Astrocyte (in vitro differentiated cells and primary cell): ENCODE measurements at regions not wholly inside any gene's neighbourhood (a gene's known extent, or its start where the extent isn't known, plus 50 kb on each side); places are given as distances from the start of the nearest gene placed in this dataset.

Source experiments
- EZH2 ChIP-seq: IDR thresholded peaks from 2 replicates; pipeline ENCODE4 v1.6.1; 2012; ENCODE audit warnings: mild to moderate bottlenecking, low read length, inconsistent platforms; ENCODE audit not compliant: insufficient read depth
- TF ChIP-seq, protein P1 (sequence below): IDR thresholded peaks from 2 replicates; pipeline ENCODE4 v1.5.1; 2011; ENCODE audit warnings: low read depth, mild to moderate bottlenecking, inconsistent platforms, low read length, moderate library complexity; ENCODE audit not compliant: insufficient read depth

DNA sequence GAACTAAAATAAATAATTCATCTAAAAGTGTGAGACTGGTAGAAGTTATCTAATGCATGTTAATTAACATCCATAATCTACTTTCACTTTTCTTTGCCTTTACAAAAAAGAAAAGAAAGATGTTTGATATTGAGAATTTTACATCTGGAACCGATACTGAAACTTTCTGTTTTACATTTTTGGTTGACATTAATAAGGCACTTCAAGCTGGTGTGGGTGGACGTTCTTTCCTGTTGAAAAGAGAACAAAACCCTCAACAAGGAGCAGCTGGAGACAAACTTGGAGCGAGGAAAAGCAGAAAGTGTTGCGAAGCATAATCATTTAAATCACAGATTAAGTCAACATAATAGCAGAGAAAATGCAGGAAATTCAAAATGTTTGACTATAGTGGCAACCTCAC lies 575.2 kb upstream of the ADGRB3 start:
- TF ChIP-seq, protein P1, sequence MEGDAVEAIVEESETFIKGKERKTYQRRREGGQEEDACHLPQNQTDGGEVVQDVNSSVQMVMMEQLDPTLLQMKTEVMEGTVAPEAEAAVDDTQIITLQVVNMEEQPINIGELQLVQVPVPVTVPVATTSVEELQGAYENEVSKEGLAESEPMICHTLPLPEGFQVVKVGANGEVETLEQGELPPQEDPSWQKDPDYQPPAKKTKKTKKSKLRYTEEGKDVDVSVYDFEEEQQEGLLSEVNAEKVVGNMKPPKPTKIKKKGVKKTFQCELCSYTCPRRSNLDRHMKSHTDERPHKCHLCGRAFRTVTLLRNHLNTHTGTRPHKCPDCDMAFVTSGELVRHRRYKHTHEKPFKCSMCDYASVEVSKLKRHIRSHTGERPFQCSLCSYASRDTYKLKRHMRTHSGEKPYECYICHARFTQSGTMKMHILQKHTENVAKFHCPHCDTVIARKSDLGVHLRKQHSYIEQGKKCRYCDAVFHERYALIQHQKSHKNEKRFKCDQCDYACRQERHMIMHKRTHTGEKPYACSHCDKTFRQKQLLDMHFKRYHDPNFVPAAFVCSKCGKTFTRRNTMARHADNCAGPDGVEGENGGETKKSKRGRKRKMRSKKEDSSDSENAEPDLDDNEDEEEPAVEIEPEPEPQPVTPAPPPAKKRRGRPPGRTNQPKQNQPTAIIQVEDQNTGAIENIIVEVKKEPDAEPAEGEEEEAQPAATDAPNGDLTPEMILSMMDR: no peak
- no peak for TF ChIP-seq EZH2
